ENCODE measurements at regions not wholly inside any gene's neighbourhood (a gene's known extent, or its start where the extent isn't known, plus 50 kb on each side); places are given as distances from the start of the nearest gene placed in this dataset.
"Not testable (repeated sequence)": the region's sequence is repeated elsewhere in the genome, so short reads cannot be mapped to it uniquely, and the experiment has no call there.

DNA sequence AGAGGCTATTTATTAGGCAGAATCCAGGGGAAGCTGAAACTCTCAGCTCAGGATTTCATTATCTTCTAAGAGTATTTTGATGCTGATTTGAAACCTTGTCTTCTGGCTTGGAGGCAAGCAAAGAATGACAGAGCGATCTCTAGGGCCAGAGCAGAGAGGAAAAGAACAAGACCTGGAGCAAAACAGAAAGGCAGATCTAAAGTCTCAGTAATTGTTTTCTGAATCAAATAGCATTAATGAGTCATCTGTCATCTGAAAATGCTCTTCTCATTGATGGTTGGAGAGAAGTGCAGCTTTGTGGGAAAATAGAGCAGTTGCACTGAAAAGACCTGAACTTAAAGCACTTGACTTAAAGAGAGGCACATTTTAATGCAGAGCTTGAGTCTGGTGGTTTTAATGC lies 385.9 kb downstream of the RAP2B start:
- no peak overlapping the region for H3K4me3 Mint-ChIP-seq
- no peak for DNase-seq
- peaks cover 1 to 5% of the 10 kb centered on the region in 2 donors for H3K4me1 Mint-ChIP-seq
- H3K27ac Mint-ChIP-seq, result no peak overlapping the region
- H3K27me3 Mint-ChIP-seq (ENCODE audit: low read depth in 3 of 3), result peaks cover 0 to 1% (median 0%) of the 10 kb centered on the region in 3 donors
- H3K9me3 Mint-ChIP-seq, result peaks cover 0 to 3% (median 0%) of the 10 kb centered on the region in 6 donors
- no peaks in the 10 kb centered on the region for H3K36me3 Mint-ChIP-seq

- H3K4me3 Mint-ChIP-seq; H3K9me3 Mint-ChIP-seq; H3K27ac Mint-ChIP-seq; H3K36me3 Mint-ChIP-seq; H3K27me3 Mint-ChIP-seq (ENCODE audit: low read depth in 3 of 3); H3K4me1 Mint-ChIP-seq; DNase-seq: not testable (repeated sequence)
These were observed 387.7 kb downstream of the RAP2B start for GRCh38 chr3:153549686-153550085.

GRCh38 chr3:153551536-153552285 lies 389.7 kb downstream of the RAP2B start:
- DNase-seq, result no peak

GRCh38 chr3:153552887-153553604 lies 391.0 kb downstream of the RAP2B start:
- Mint-ChIP-seq H3K27ac (no peak overlapping the region), H3K36me3 (peaks cover 0 to 2% (median 0%) of the 10 kb centered on the region in 3 donors), H3K27me3 (ENCODE audit: low read depth in 3 of 3) (no peaks in the 10 kb centered on the region), H3K4me3 (no peak overlapping the region), H3K4me1 (peaks cover 1 to 8% of the 10 kb centered on the region in 2 donors), H3K9me3 (peaks cover 1 to 6% (median 3%) of the 10 kb centered on the region in 6 donors)
- no peak for DNase-seq

More at GRCh38 chr3:153551536-153552285, 389.7 kb downstream of the RAP2B start:
- Mint-ChIP-seq H3K27ac (no peak overlapping the region), H3K4me1 (peaks cover 1 to 8% of the 10 kb centered on the region in 2 donors), H3K4me3 (no peak overlapping the region), H3K9me3 (no peaks in the 10 kb centered on the region), H3K36me3 (no peaks in the 10 kb centered on the region), H3K27me3 (ENCODE audit: low read depth in 3 of 3) (no peaks in the 10 kb centered on the region)

DNA sequence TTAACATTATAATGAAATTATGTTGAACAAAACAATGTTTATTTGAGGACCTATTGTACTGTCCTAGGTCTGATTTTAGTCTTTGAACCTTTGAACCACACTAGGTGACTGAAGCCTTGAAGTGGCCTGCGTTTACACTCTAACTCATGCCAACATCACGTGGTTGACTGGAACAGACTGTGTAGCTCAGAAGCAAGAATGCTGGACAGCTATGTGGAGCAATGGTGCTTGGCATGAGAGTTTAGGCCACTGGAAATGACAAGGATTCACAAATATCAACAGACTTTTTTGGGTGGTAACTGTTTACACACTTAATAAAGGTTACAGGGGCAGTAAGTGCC lies 391.5 kb downstream of the RAP2B start:
- H3K27ac Mint-ChIP-seq, result no peak overlapping the region
- H3K4me1 Mint-ChIP-seq, result peaks cover 1 to 8% of the 10 kb centered on the region in 2 donors
- peaks cover 6 to 9% (median 8%) of the 10 kb centered on the region in 6 donors for H3K9me3 Mint-ChIP-seq
- H3K36me3 Mint-ChIP-seq, result peaks cover 0 to 7% (median 3%) of the 10 kb centered on the region in 3 donors
- DNase-seq, result no peak
- H3K4me3 Mint-ChIP-seq, result no peak overlapping the region
- H3K27me3 Mint-ChIP-seq (ENCODE audit: low read depth in 3 of 3), result no peaks in the 10 kb centered on the region

DNA sequence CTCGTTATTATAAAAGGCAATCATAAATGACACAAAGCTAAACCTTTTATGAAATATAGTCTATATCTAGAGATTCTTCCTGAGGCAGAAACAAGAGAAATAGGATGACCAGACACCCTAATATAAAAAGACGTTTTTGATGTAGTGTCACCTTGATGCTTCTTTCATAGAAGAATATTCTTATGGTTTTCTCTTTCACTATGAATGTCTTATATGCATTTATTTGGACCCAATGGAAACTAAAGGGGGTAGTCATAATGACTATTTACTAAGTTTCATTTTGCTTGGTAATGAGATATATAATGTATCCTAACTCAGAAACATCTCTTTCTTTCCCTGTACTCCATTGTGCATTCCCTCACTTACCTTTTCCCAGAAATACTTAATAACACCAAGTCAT lies 393.9 kb downstream of the RAP2B start:
- Mint-ChIP-seq H3K27me3 (ENCODE audit: low read depth in 3 of 3) (no peaks in the 10 kb centered on the region), H3K9me3 (peaks cover 18 to 27% (median 26%) of the 10 kb centered on the region in 6 donors), H3K27ac (no peak overlapping the region), H3K4me3 (no peak overlapping the region), H3K4me1 (peaks cover 1 to 8% of the 10 kb centered on the region in 2 donors), H3K36me3 (peaks cover 0 to 20% (median 11%) of the 10 kb centered on the region in 3 donors)
- no peak for DNase-seq

DNA sequence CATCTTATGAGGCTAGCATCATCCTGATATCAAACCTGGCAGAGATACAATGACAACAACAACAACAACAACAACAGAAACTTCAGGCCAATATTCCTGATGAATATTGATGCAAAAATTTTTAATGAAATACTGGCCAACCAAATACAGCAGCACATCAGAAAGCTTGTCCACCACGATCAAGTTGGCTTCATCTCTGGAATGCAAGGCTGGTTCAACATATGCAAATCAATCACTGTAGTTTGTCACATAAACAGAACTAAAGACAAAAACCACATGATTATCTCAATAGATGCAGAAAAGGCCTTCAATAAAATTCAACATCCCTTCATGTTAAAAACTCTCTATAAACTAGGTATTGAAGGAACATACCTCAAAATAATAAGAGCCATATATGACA lies 397.3 kb downstream of the RAP2B start:
- not testable (repeated sequence) for H3K4me1 Mint-ChIP-seq; H3K27me3 Mint-ChIP-seq (ENCODE audit: low read depth in 3 of 3); H3K4me3 Mint-ChIP-seq; H3K27ac Mint-ChIP-seq; DNase-seq
- peaks cover 8 to 25% (median 25%) of the 10 kb centered on the region in 3 donors for H3K36me3 Mint-ChIP-seq
- H3K9me3 Mint-ChIP-seq, result peaks cover 28 to 52% (median 43%) of the 10 kb centered on the region in 6 donors

DNA sequence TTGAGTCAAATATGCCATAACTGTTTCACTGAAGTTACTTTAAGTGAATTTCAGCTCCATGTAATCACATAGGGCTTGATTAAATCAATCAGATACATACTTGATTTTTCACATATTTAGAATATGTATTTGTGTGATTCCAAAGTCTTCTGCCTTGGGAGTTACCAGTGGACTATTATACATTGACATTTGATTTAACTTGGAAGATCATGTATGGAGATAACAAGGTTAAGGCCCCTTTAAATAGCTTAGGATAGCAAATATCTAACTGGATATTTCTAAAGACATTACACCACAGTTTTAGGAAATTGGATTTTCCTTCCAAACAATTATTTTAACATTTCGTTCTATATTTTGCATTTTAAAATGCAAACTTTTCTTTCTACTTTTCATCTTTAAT lies 405.0 kb downstream of the RAP2B start:
- no peak overlapping the region for H3K27ac Mint-ChIP-seq
- H3K27me3 Mint-ChIP-seq (ENCODE audit: low read depth in 3 of 3), result peaks cover 0 to 6% (median 1%) of the 10 kb centered on the region in 3 donors
- no peaks in the 10 kb centered on the region for H3K4me1 Mint-ChIP-seq
- H3K4me3 Mint-ChIP-seq, result no peak overlapping the region
- DNase-seq, result no peak
- H3K9me3 Mint-ChIP-seq, result peaks cover 6 to 40% (median 23%) of the 10 kb centered on the region in 6 donors
- H3K36me3 Mint-ChIP-seq, result peaks cover 5 to 20% (median 8%) of the 10 kb centered on the region in 3 donors

DNA sequence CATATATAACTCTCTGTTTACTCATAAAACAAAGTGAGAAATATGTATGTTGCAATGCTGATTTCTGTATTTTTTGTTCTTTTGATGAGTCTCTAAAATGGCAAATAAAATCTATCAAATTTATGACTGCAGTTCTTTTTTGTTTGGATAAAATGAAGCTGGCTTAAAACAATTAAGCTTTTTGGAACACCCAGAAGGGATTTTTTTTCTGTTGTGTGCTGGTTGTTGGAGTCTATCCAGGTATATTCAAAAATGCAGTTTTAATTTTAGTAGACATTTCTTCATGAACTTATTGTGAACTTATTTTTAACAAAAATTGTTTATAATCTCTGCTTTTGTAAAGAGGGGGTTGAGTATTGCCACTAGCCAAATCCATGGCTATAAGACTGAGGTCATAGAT lies 405.5 kb downstream of the RAP2B start:
- Mint-ChIP-seq H3K27me3 (ENCODE audit: low read depth in 3 of 3) (peaks cover 0 to 6% (median 1%) of the 10 kb centered on the region in 3 donors), H3K27ac (no peak overlapping the region), H3K9me3 (peaks cover 6 to 35% (median 20%) of the 10 kb centered on the region in 6 donors), H3K4me3 (no peak overlapping the region), H3K36me3 (peaks cover 5 to 18% (median 8%) of the 10 kb centered on the region in 3 donors), H3K4me1 (no peaks in the 10 kb centered on the region)
- no peak for DNase-seq

DNA sequence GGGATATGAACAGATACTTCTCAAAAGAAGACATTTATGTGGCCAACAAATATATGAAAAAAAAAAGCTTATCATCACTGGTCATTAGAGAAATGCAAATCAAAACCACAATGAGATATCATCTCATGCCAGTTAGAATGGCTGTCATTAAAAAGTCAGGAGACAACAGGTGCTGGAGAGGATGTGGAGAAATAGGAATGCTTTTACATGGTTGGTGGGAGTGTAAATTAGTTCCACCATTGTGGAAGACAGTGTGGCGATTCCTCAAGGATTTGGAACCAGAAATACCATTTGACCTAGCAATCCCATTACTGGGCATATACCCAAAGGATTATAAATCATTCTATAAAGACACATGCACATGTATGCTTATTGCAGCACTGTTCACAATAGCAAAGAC lies 408.5 kb downstream of the RAP2B start:
- H3K4me3 Mint-ChIP-seq; DNase-seq; H3K36me3 Mint-ChIP-seq; H3K4me1 Mint-ChIP-seq; H3K9me3 Mint-ChIP-seq; H3K27ac Mint-ChIP-seq; H3K27me3 Mint-ChIP-seq (ENCODE audit: low read depth in 3 of 3): not testable (repeated sequence)

- H3K27me3 Mint-ChIP-seq (ENCODE audit: low read depth in 3 of 3), result peaks cover 0 to 4% (median 2%) of the 10 kb centered on the region in 3 donors
- peaks cover 0 to 5% (median 0%) of the 10 kb centered on the region in 6 donors for H3K9me3 Mint-ChIP-seq
- DNase-seq, result no peak
- H3K27ac Mint-ChIP-seq, result no peak overlapping the region
- H3K36me3 Mint-ChIP-seq, result no peaks in the 10 kb centered on the region
- H3K4me1 Mint-ChIP-seq, result no peaks in the 10 kb centered on the region
- no peak overlapping the region for H3K4me3 Mint-ChIP-seq
These were observed 410.1 kb downstream of the RAP2B start for GRCh38 chr3:153572165-153572564.

GRCh38 chr3:153572654-153573053 lies 410.6 kb downstream of the RAP2B start:
- no peak for DNase-seq
- Mint-ChIP-seq H3K27me3 (ENCODE audit: low read depth in 3 of 3) (peaks cover 0 to 4% (median 2%) of the 10 kb centered on the region in 3 donors), H3K4me1 (no peaks in the 10 kb centered on the region), H3K36me3 (no peaks in the 10 kb centered on the region), H3K9me3 (peaks cover 0 to 5% (median 0%) of the 10 kb centered on the region in 6 donors), H3K4me3 (no peak overlapping the region), H3K27ac (no peak overlapping the region)

- Mint-ChIP-seq H3K4me1 (no peaks in the 10 kb centered on the region), H3K27me3 (ENCODE audit: low read depth in 3 of 3) (peaks cover 0 to 4% (median 2%) of the 10 kb centered on the region in 3 donors), H3K27ac (no peak overlapping the region), H3K36me3 (no peaks in the 10 kb centered on the region), H3K9me3 (peaks cover 0 to 5% (median 0%) of the 10 kb centered on the region in 6 donors), H3K4me3 (no peak overlapping the region)
- DNase-seq, result no peak
These were observed 411.5 kb downstream of the RAP2B start for GRCh38 chr3:153573481-153573880.

GRCh38 chr3:153574445-153574844 lies 412.4 kb downstream of the RAP2B start:
- H3K4me3 Mint-ChIP-seq, result no peak overlapping the region
- no peak overlapping the region for H3K27ac Mint-ChIP-seq
- no peak for DNase-seq
- H3K36me3 Mint-ChIP-seq, result no peaks in the 10 kb centered on the region
- H3K27me3 Mint-ChIP-seq (ENCODE audit: low read depth in 3 of 3), result peaks cover 0 to 2% (median 0%) of the 10 kb centered on the region in 3 donors
- peaks cover 0 to 5% (median 0%) of the 10 kb centered on the region in 6 donors for H3K9me3 Mint-ChIP-seq
- no peaks in the 10 kb centered on the region for H3K4me1 Mint-ChIP-seq

Data from immature natural killer cell (primary cell).